Activated naive CD4-positive, alpha-beta T cell treated with anti-CD3 and anti-CD28 coated beads for 36 hours (primary cell): ENCODE measurements at regions not wholly inside any gene's neighbourhood (a gene's known extent, or its start where the extent isn't known, plus 50 kb on each side); places are given as distances from the start of the nearest gene placed in this dataset.

ENCODE experiments used
- CTCF ChIA-PET: fragments of 350-600 bp; sonication (Branson Sonifier 250); formaldehyde crosslinking; loops from one replicate; lab custom pipeline; 2021; ENCODE audit warnings: antibody characterized with exemption; lab: Charles Lee
- DNase-seq: peaks from one replicate; pipeline ENCODE4 v3.0.0-alpha.2; 2020
- H3K27ac Mint-ChIP-seq: one replicate; pipeline ENCODE4 v1.8.0; 2021; ENCODE audit warnings: mild to moderate bottlenecking, mixed read lengths
- H3K27me3 Mint-ChIP-seq: one replicate; pipeline ENCODE4 v1.8.0; 2021; ENCODE audit warnings: low read depth, mixed read lengths
- H3K36me3 Mint-ChIP-seq: one replicate; pipeline ENCODE4 v1.8.0; 2021; ENCODE audit warnings: low read depth, mixed read lengths
- H3K4me1 Mint-ChIP-seq: one replicate; pipeline ENCODE4 v1.8.0; 2021; ENCODE audit warnings: low read depth, mixed read lengths
- H3K4me3 Mint-ChIP-seq: one replicate; pipeline ENCODE4 v1.8.0; 2021; ENCODE audit warnings: mild to moderate bottlenecking, moderate library complexity, mixed read lengths
- H3K9me3 Mint-ChIP-seq: one replicate; pipeline ENCODE4 v1.8.0; 2021; ENCODE audit warnings: mixed read lengths
- intact Hi-C: fragments of 100-400 bp; cut with micrococcal nuclease; formaldehyde crosslinking; loops from one replicate; pipeline ENCODE4 v1.15.1; 2023

DNA sequence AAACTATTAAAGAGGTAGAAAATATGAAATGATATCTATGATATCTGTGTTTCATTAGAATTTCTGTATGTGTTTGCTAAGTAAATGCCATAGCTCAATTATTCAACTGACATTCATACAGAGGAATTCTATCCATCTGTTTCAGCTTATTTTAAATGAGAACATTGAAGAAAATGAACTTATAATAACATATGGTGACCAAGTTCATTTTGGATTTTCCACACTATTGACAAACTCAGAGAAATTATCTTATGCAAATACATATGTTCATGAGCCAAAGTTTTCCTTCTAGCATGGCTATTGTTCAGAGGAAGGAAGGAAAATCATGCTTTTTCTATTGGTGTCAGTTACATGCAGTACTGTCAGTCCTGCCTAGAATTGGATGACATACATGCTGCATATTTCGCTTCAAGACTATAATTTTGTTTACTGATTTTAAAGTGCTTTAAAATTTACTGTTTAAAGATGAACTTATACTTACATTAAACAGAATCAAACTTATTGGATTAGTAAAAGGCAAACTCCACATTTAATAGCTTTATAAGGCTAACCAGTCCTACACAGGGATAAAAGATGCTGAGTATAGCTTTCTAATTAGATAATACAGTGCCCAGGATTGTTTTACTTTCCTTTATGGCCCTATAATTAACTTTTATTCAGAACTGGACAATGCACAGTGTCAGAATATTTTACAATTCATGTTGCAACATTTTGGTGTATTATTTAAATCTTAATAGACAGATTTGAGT is 646.2 kb downstream of the TRAM1L1 start:
- Mint-ChIP-seq H3K27me3 (no peaks in the 10 kb centered on the region), H3K4me3 (no peak overlapping the region), H3K4me1 (no peaks in the 10 kb centered on the region), H3K9me3 (peaks cover 3% of the 10 kb centered on the region), H3K36me3 (no peaks in the 10 kb centered on the region), H3K27ac (no peak overlapping the region)
- intact Hi-C loops = no loop called here
- DNase-seq = no peak
- CTCF ChIA-PET = no interaction called here

DNA sequence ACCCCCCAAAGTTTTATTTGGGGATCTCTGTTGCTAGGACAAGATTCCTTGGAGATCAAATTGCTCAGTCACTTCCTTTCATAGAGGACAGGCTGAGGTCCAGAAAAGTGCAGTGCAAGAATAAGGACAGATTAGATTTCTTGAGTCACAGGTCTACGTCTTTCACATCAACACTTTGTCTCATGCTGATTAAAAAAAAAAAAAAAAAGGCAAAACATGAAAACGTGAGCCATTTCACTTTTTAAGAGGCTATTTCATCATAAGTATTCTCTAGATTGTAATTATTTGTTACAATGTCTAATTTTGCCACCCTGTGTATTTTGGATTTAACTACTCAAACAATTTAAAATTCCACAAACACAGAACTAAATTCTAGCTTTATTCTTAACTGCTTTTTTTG is 647.0 kb downstream of the TRAM1L1 start:
- no peaks in the 10 kb centered on the region for H3K36me3 Mint-ChIP-seq
- H3K4me3 Mint-ChIP-seq = no peak overlapping the region
- no peaks in the 10 kb centered on the region for H3K27me3 Mint-ChIP-seq
- intact Hi-C loops = no loop called here
- H3K27ac Mint-ChIP-seq = no peak overlapping the region
- CTCF ChIA-PET = no interaction called here
- peaks cover 3% of the 10 kb centered on the region for H3K9me3 Mint-ChIP-seq
- no peak for DNase-seq
- H3K4me1 Mint-ChIP-seq = no peaks in the 10 kb centered on the region

DNA sequence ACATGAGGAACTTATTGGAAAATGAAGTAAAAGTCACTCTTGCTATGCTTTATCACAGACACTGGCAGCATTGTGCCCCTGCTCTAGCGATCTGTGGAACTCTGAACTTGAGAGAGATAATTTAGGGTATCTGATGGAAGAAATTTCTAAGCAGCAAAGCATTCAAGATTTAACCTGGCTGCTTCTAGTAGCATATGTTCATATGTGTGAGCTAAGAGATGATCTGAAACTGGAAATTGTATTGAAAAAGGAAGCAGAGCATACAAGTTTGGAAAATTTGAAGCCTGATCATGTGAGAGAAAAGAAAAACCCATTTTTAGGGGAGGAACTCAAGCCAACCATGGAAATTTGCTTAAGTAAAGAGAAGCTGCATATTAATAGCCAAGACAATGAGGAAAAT is 657.7 kb downstream of the TRAM1L1 start:
- Mint-ChIP-seq H3K4me1 (no peaks in the 10 kb centered on the region), H3K9me3 (peaks cover 19% of the 10 kb centered on the region), H3K36me3 (no peaks in the 10 kb centered on the region), H3K27me3 (no peaks in the 10 kb centered on the region), H3K4me3 (no peak overlapping the region), H3K27ac (no peak overlapping the region)
- intact Hi-C loops = no loop called here
- CTCF ChIA-PET = no interaction called here
- no peak for DNase-seq

DNA sequence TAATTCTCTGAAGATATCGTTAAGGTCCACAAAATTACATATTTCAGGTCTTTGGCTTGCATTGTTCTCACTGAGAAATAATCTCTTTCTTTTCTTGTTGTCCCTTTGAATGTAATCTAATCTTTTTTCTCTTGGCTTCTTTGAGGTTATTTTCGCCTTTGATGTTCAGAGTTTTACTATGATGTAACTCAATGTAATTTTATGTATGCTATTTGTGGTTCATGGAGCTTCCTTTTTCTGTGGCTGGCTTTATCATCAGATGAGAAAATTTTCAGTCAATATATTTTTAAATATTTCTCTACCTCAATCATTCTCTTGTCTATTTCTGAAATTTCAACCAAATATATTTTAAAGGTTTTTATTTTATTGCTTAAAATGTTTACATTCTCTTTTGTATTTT is 672.2 kb downstream of the TRAM1L1 start:
- intact Hi-C loops = no loop called here
- H3K9me3 Mint-ChIP-seq = peaks cover 7% of the 10 kb centered on the region
- CTCF ChIA-PET = no interaction called here
- no peaks in the 10 kb centered on the region for H3K4me1 Mint-ChIP-seq
- H3K4me3 Mint-ChIP-seq = no peak overlapping the region
- DNase-seq = no peak
- no peaks in the 10 kb centered on the region for H3K36me3 Mint-ChIP-seq
- H3K27ac Mint-ChIP-seq = no peak overlapping the region
- no peaks in the 10 kb centered on the region for H3K27me3 Mint-ChIP-seq

DNA sequence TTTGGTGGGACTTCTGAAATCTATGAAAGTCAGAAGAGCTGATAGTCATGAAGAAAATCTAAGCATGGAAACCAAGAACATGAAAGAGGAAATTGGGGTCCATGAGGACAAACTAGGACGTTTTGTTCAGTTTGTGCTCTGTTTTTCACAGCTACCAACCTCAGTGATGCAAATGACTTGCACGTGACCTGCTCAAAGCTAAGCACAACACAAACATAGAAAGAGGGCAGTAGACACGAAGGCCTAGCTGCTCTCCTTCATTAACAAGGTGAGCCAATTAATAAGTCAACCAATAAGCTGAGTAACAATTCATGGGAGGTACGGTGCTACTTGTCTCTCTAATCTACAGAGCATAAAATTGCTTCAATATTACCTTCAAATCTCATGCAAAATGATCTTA is 684.1 kb downstream of the TRAM1L1 start:
- no peaks in the 10 kb centered on the region for H3K36me3 Mint-ChIP-seq
- no peak overlapping the region for H3K27ac Mint-ChIP-seq
- H3K4me3 Mint-ChIP-seq = no peak overlapping the region
- DNase-seq = no peak
- CTCF ChIA-PET = no interaction called here
- no peaks in the 10 kb centered on the region for H3K9me3 Mint-ChIP-seq
- no peaks in the 10 kb centered on the region for H3K4me1 Mint-ChIP-seq
- intact Hi-C loops = no loop called here
- H3K27me3 Mint-ChIP-seq = no peaks in the 10 kb centered on the region

DNA sequence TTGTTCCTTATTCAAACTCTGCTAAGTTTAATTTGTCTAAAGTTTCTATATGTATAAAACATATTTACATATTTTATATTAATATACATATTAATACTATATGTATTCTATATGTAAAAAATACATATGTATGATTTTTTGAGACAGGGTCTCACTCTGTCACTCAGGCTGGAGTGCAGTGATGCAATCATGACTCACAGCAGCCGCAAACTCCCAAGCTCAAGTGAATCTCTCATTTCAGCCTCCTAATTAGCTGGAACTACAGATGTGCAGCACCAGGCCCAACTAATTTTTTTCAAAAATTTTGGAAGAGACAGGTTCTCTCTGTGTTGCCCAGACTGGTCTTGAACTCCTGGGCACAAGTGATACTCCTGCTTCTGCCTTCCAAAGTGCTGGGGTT is 684.9 kb downstream of the TRAM1L1 start:
- H3K36me3 Mint-ChIP-seq = no peaks in the 10 kb centered on the region
- no peaks in the 10 kb centered on the region for H3K4me1 Mint-ChIP-seq
- intact Hi-C loops = no loop called here

DNA sequence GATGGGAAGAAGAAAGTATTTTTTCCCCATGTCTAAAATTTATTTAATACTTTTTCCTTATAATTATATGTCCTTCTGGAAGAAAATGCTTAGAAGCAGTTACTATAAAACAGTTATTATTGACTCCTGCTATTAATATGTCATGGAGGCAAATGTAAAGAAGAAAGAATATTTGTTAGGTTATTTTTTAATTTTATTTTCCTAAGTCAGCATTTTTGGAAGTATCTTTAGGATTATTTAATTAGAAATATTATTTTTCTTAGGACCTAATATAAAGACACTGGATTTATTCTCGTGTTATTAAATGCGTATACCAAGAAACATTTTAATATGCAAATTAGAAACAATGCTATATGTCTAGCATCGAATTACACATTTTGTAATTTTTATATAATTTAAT is 687.7 kb downstream of the TRAM1L1 start:
- intact Hi-C loops = no loop called here
- Mint-ChIP-seq H3K27me3 (no peaks in the 10 kb centered on the region), H3K4me1 (no peaks in the 10 kb centered on the region), H3K27ac (no peak overlapping the region), H3K9me3 (no peaks in the 10 kb centered on the region), H3K4me3 (no peak overlapping the region), H3K36me3 (no peaks in the 10 kb centered on the region)
- CTCF ChIA-PET = no interaction called here
- DNase-seq = no peak

More for the DNA sequence above, 684.9 kb downstream of the TRAM1L1 start:
- H3K27me3 Mint-ChIP-seq = no peaks in the 10 kb centered on the region
- H3K27ac Mint-ChIP-seq = no peak overlapping the region
- DNase-seq = no peak
- CTCF ChIA-PET = interaction anchor here (0.6 kb wide), 1 partner anchor 180 kb away, joined by 3 read pairs; no protein-coding TSS in a partner anchor
- H3K9me3 Mint-ChIP-seq = no peaks in the 10 kb centered on the region
- H3K4me3 Mint-ChIP-seq = no peak overlapping the region

DNA sequence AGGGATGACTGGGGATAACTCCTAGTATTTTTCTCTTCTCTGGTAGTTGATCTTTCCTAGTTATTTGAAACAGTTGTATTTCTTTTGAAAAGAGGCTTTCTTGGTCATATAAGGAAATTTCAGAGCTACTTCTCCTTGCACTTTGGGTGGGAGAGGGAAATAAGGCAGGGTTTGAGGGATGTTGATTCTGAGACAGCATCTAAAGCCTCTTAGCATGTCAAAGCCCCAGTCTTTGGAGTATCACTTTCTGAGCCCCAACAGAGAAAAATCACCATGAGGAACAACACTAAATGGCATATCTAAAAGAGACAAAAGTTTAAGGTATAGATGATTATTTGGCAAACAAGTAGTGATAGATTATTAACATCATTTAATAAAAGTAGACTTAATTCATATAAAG is 688.1 kb downstream of the TRAM1L1 start:
- no peaks in the 10 kb centered on the region for H3K27me3 Mint-ChIP-seq
- CTCF ChIA-PET = no interaction called here

DNA sequence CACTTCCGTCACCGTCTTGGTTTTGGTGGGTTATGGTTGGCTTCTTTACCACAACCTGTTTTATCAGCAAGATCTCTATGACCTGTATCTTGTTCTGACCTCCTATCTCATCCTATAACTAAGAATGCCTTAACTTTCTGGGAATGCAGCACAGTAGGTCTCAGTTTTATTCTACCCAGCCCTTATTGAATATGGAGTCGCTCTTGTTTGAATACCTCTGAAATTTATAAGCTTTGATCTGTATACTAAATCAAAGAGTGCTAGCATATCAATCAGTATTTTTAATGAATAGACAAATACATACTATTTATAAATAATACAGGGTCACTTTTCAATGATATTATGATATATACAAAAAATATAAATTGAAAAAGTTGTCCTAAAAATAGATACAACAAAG is 690.0 kb downstream of the TRAM1L1 start:
- Mint-ChIP-seq H3K27me3 (no peaks in the 10 kb centered on the region), H3K4me3 (no peak overlapping the region), H3K9me3 (no peaks in the 10 kb centered on the region), H3K27ac (no peak overlapping the region), H3K36me3 (no peaks in the 10 kb centered on the region), H3K4me1 (no peaks in the 10 kb centered on the region)
- no peak for DNase-seq
- CTCF ChIA-PET = no interaction called here
- intact Hi-C loops = no loop called here

More for the DNA sequence above, 688.1 kb downstream of the TRAM1L1 start:
- DNase-seq = no peak
- Mint-ChIP-seq H3K36me3 (no peaks in the 10 kb centered on the region), H3K4me1 (no peaks in the 10 kb centered on the region), H3K9me3 (no peaks in the 10 kb centered on the region), H3K4me3 (no peak overlapping the region), H3K27ac (no peak overlapping the region)
- intact Hi-C loops = no loop called here

DNA sequence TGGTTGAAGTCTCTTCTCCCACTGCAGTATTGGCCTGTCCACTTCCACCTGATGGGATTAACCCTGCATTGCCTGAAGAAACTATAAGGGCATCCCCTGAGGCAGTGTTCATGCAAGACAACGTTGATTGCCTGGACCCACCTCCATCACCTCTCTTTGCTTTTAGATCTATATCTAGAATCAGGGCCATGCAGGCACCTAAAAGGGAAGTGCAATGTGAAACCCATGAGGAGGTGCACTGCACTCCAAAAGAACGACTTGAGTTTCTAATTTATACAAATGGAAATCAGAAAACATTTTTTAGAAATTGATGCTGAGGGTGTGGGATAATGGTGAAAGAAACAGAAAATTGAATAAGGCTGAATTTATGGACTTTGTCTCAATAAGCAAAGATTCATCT is 694.4 kb downstream of the TRAM1L1 start:
- CTCF ChIA-PET = no interaction called here
- H3K4me3 Mint-ChIP-seq = no peak overlapping the region
- H3K9me3 Mint-ChIP-seq = peaks cover 4% of the 10 kb centered on the region
- no peaks in the 10 kb centered on the region for H3K4me1 Mint-ChIP-seq
- H3K36me3 Mint-ChIP-seq = no peaks in the 10 kb centered on the region
- no peaks in the 10 kb centered on the region for H3K27me3 Mint-ChIP-seq
- intact Hi-C loops = no loop called here
- no peak for DNase-seq
- no peak overlapping the region for H3K27ac Mint-ChIP-seq

DNA sequence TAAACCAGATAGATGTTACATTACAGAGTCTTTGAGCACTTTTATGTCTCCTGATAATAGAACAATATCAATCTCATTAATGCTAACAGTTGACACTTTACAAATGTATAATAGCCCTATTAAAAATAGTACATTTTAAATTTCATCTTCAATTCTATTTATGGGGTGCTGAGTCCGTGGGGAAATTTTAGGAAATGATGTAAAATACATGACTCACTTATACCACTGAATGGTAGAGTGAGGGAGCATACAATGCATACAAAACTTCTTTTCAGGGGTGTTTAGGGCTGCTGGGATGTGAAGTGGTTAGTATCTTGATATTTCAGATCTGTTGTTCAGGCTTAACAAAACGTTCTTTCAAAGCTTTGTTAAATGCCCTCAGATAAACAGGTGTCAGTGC is 696.2 kb downstream of the TRAM1L1 start:
- no peak for DNase-seq
- no peak overlapping the region for H3K27ac Mint-ChIP-seq
- H3K36me3 Mint-ChIP-seq = no peaks in the 10 kb centered on the region
- H3K9me3 Mint-ChIP-seq = peaks cover 4% of the 10 kb centered on the region
- CTCF ChIA-PET = no interaction called here
- no peaks in the 10 kb centered on the region for H3K27me3 Mint-ChIP-seq
- intact Hi-C loops = no loop called here
- no peak overlapping the region for H3K4me3 Mint-ChIP-seq
- no peaks in the 10 kb centered on the region for H3K4me1 Mint-ChIP-seq

DNA sequence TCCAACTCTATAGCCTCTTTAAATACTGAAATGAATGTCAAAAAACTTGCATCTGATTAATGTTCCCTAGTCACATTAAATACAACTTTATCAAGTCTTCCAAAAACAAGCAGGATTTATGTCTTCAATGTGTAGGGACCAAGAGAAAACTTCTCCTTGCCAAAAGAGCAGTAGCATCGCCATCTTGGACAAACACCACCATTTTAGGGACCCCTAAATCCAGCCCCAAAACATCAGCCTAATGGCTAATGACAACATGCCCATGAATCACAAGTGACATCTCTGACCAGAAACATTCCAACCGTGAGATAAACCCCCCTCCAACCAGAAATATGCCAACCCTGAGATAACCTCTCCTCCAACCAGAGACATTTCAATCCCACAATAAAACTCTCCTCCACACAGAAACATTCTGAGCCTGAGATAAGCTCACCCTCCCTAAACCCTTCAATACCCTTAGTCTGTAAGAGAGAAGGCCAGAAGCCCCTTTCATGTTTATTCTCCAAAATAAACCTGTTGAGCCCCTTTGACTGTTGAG is 697.4 kb downstream of the TRAM1L1 start:
- H3K4me1 Mint-ChIP-seq = no peaks in the 10 kb centered on the region
- intact Hi-C loops = no loop called here

DNA sequence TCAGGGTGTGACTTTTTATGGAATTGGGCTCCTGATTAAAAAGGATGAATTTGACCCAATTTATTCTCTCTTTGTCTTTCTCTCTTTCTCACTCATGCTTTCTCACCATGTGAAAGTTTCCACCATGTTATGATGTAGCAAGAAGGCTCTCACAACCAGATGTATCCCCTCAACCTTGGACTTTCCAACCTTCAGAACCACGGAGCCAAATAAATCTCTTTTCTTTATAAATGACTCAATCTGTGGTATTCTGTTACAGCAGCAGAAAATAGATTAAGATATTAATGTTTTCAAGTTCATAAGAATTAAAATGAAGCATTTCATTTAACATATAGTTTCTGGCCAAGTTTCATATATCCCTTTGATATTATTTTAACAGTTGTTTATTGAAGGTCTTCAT is 698.5 kb downstream of the TRAM1L1 start:
- Mint-ChIP-seq H3K4me1 (no peaks in the 10 kb centered on the region), H3K27ac (no peak overlapping the region), H3K4me3 (no peak overlapping the region), H3K27me3 (no peaks in the 10 kb centered on the region), H3K9me3 (peaks cover 4% of the 10 kb centered on the region), H3K36me3 (no peaks in the 10 kb centered on the region)
- CTCF ChIA-PET = no interaction called here
- no peak for DNase-seq
- intact Hi-C loops = no loop called here

More for the DNA sequence above, 697.4 kb downstream of the TRAM1L1 start:
- H3K36me3 Mint-ChIP-seq = no peaks in the 10 kb centered on the region
- CTCF ChIA-PET = no interaction called here
- H3K9me3 Mint-ChIP-seq = peaks cover 4% of the 10 kb centered on the region
- H3K27me3 Mint-ChIP-seq = no peaks in the 10 kb centered on the region
- no peak for DNase-seq
- H3K4me3 Mint-ChIP-seq = no peak overlapping the region
- no peak overlapping the region for H3K27ac Mint-ChIP-seq
